ENCODE measurements at regions not wholly inside any gene's neighbourhood (a gene's known extent, or its start where the extent isn't known, plus 50 kb on each side); places are given as distances from the start of the nearest gene placed in this dataset.
"Not testable (repeated sequence)": the region's sequence is repeated elsewhere in the genome, so short reads cannot be mapped to it uniquely, and the experiment has no call there.

DNA sequence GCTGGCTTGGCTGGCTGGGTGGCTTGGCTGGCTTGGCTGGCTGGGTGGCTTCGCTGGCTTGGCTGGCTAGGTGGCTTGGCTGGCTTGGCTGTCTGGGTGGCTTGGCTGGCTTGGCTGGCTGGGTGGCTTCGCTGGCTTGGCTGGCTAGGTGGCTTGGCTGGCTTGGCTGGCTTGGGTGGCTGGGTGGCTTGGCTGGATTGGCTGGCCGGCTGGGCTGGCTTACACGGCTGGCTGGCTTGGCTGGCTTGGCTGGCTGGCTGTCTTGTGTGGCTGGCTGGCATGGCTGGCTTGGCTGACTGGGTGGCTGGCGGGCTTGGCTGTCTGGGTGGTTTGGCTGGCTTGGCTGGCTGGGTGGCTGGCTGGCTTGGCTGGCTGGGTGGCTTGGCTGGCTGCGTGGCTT lies 437.0 kb downstream of the GOLGA6L6 start:
- TF ChIP-seq, protein P1, sequence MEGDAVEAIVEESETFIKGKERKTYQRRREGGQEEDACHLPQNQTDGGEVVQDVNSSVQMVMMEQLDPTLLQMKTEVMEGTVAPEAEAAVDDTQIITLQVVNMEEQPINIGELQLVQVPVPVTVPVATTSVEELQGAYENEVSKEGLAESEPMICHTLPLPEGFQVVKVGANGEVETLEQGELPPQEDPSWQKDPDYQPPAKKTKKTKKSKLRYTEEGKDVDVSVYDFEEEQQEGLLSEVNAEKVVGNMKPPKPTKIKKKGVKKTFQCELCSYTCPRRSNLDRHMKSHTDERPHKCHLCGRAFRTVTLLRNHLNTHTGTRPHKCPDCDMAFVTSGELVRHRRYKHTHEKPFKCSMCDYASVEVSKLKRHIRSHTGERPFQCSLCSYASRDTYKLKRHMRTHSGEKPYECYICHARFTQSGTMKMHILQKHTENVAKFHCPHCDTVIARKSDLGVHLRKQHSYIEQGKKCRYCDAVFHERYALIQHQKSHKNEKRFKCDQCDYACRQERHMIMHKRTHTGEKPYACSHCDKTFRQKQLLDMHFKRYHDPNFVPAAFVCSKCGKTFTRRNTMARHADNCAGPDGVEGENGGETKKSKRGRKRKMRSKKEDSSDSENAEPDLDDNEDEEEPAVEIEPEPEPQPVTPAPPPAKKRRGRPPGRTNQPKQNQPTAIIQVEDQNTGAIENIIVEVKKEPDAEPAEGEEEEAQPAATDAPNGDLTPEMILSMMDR (IDR thresholded peaks at IDR 0.05; ENCODE audit: insufficient read depth, low read depth, low read length): not testable (repeated sequence)
- not testable (repeated sequence) for TF ChIP-seq EZH2 (IDR thresholded peaks at IDR 0.05; ENCODE audit: insufficient read depth, low read length)
